HG03469 (cell line): ENCODE measurements at regions not wholly inside any gene's neighbourhood (a gene's known extent, or its start where the extent isn't known, plus 50 kb on each side); places are given as distances from the start of the nearest gene placed in this dataset.

Experiments used
- ATAC-seq: cut with Tn5 transposase; IDR thresholded peaks from one replicate; pipeline ENCODE4 v1.9.1; 2021; ENCODE audit warnings: mild to moderate bottlenecking, moderate library complexity, moderate number of reproducible peaks; ENCODE audit not compliant: unreplicated experiment

DNA sequence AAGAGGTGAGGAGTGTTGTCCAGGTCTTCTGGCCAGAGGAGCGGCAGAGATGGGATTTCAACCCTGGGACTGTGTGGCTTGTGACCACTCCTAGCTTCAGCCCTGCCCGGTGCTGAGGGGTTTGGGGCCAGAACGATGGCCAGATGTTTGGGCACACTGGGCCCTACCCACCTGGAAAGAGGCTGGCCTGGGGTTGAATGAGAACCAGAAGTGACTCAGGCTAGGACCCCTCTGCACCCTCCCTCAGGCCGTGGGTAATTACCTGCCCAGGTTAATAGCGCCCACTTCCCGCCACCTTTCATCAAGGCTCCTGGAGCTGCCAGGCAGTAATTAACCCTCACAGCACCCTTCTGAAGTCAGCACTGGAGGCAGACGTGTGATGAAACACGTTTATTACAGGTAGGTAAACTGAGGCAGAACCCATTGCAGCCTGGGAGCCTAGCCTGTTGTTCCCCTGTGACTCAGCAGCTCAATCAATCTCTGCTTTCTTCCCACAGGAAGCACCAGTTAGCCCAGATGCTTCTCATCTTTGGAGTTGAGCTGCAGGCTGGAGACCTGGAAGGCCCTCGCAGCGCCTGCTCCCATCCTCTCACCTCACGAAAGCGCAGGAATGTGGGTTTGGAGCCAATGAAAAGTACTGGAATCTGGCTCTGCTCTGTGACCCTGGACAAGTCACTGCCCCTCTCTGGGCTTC lies 120.8 kb downstream of the CEBPB start:
- ATAC-seq = no peak

GRCh38 chr20:50312002-50312681 lies 121.5 kb downstream of the CEBPB start:
- ATAC-seq = no peak

- ATAC-seq = no peak
These were observed 122.3 kb downstream of the CEBPB start for GRCh38 chr20:50312682-50313521.

- ATAC-seq = no peak
These were observed 122.8 kb downstream of the CEBPB start for GRCh38 chr20:50313522-50313820.

GRCh38 chr20:50313827-50314677 lies 123.4 kb downstream of the CEBPB start:
- no peak for ATAC-seq

DNA sequence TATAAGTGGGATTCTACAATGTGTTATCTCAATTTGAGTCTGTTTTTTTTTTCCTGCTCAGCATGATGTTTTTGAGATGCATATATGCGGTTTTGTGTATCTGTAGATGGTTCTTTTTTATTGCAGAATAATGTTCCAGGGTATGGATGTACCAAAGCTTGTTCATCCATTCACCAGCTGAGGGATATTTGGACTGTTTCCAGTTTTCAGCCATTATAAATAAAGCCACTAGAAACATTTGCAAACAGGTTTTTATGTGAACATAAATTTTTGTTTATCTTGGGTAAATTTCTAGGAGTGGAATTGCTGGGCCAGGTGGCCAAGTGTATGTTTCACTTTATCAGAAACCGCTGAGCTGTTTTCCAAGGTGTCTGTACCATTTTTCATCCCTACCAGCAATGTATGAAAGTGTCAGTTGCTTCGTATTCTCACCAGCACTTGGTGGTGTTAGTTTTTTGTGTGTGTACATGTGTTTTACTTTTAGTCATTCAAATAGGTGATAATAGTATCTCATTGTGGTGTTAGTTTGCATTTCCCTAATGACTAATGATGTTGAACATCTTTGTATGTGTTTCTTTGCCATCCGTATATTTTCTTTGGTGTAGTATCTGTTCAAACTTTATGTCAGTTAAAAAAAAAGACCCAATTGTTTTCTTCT lies 124.2 kb downstream of the CEBPB start:
- ATAC-seq = no peak

DNA sequence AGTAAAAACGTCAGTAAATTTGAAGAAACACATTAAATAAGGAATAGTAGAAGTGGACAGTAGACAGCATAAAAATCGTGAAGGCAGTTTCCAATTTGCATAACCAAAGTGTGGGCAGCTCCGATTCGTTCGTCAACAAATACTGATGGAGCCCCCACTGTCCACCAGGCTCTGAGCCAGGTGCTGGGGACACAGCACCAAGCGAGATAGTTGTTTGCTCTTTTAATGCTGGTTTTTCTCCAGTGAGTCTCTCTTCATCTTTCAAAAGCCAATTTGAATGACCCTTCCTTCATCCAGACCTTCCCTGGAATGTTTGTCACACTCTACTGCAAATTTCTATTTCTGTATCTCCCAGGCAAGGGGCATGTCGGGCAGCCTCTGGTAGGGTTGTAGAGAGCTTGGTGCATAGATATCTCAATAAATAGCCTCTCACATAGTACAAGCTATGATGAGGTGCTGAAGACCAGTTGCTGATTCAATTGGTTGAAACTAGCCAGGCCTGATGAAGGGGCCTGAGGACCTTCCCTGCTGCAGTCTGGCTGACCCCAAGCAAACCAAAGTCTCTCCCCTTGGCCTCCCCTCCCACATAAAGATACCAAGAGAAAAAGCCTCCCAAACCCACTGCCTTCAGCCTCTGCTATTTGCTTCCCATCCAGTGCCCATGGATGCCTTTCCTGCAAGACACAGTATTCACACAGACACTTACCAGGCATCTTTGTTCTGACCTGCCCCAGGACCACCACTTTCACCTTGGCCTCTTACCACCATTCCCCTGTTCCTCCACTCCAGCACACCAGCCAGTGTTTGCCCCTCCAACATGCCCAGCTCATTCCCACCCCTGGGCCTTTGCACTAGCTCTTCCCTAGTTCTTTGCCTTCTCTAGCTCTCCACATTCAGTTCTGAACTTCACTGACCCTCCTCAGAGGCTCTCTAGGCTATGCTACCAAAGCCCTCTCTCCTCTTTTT lies 125.2 kb downstream of the CEBPB start:
- no peak for ATAC-seq

- no peak for ATAC-seq
These were observed 126.5 kb downstream of the CEBPB start for GRCh38 chr20:50317116-50317515.

DNA sequence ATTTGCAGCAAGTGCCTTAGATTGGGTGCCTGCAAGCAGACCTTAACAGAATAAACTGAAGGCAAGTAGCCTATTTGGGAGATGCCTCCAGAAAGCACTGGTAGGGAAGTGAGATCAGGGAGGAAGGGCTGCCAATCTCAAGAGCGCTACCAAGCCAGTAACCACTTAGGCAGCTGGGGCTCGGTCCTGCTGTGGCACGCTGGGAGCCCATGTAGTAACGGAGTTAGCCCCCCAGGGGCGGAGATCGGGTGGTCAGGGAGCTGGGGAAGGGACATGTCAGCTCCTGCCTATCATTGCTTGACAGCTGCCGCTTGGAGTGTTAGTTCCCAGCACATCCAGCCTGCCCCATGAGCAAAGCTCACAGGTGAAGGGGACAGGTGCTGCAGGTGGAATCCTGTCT lies 127.0 kb downstream of the CEBPB start:
- no peak for ATAC-seq

- no peak for ATAC-seq
These were observed 128.1 kb downstream of the CEBPB start for GRCh38 chr20:50318710-50319109.

DNA sequence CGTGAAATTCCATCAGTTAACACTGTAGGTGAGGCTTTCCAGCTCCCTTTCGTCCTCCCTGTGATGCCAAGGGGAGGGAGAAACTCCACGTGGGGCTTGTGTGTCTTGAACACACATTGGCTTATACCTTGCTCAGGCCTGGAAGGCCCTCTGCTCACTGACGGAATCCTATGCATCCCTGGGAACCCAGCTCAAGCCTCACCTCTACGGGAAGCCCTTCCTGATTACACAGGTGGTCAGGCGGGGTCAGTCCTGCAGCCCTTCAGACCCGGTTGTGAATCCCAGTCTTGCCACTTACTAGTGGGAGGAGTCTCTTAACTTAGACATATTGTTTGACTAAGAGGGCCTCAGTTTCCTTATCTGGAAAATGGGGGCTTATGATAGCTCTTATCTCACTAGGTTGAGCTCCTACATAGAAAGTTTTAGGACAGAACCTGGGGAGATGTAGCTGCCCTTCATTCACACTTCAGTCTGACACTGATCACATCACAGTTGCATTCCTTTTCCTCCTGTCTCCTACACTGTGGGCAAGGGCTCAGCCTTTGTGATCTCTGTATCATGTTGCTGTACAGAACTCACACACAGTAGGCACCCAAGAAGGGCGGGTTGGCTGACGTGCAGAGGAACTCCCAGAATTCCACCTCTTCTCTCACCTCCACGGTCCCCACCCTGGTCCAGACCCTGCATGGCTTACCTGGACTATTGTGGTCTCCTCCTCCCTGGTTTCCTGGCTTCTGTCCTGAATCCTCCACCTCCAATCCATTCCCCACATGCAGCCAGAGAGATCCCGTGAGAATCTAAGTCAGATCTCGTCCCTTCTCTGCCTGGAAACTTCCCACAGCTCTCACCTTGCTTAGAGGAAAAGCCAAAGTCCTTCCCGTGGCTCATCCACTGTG lies 129.6 kb downstream of the CEBPB start:
- no peak for ATAC-seq

DNA sequence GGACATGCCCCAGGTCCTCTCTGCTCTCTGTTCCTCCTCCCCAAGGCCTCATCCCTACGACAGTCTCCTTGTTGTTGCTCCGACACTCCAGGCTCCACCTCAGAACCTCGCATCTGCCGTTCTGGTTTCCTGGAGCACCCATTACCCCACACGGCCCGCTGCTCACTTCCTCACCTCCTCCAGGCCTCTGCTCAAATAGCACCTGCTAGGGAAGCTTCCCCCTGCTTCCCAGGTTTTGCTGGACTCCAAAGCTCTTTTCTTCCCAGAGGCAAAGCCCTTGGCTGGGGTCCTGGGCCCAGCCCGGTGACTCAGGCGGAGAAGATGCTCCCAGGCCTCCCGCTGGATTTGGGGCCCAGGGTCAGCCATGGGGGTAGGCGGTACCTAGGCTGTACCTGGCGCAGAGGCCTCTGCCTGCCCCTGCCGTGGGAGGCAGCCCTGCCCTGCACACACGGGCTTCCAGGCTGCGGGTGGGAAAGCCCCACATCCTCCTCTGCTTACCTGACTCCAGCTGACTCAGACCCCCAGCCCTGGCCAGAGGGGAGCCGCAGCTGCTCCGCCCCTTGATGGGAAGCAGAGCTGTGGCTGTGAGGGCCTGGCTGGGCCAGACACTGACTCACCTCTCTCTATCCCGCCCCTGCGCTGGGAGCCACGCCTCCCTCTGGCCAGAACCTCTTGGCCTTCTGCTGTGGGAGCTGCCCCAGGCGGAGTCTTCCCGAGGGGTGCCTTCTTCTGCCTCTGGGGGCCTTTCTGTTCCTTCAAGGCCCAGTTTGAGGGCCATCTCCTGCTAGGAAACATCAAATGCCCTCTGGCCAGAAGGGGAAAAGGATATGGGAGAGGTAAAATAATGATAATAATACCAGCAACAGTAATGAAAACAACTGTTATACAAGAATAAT lies 130.5 kb downstream of the CEBPB start:
- ATAC-seq = no peak

GRCh38 chr20:50321797-50322480 lies 131.3 kb downstream of the CEBPB start:
- ATAC-seq = no peak

DNA sequence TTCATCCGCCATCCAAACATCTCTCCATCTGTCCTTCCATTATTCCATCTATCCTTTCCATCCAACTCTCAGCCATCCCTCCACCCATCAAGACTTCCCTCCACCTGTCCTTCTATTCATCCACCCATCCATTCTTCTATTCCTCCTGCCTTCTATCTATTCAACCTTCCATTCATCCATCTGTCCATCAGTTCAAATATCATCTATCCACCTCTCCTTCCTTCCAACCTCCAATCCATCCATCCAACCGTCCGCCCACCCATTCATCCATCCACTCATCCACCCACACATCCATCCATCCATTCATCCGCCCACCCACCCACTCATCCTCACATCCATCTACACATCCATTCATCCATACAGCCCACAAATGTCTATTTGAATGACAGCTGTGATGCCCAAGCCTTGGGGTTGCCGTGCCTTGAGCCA lies 132.1 kb downstream of the CEBPB start:
- ATAC-seq = no peak

DNA sequence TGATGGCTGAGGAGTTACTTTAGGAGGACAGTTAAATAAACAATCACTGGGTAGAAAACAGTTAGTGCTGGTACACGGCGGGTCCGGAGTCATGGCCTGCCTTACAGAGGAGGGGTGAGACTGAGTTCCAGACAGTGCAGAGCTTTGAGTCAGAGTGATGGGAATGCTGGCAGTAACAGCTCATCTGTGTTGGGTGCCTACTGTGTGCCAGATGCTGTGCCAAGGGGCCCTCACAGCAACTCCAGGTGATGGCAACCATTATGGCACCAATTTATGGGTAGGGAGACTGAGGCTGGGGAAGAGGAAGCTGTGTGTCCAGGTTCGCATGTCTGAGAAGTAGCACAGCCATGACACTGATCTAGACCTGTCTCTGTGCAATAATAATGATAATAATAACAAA lies 132.6 kb downstream of the CEBPB start:
- no peak for ATAC-seq
